Neural cell (in vitro differentiated cells): ENCODE measurements at regions not wholly inside any gene's neighbourhood (a gene's known extent, or its start where the extent isn't known, plus 50 kb on each side); places are given as distances from the start of the nearest gene placed in this dataset.
"Not testable (repeated sequence)": the region's sequence is repeated elsewhere in the genome, so short reads cannot be mapped to it uniquely, and the experiment has no call there.

Experiments used
- H2AFZ ChIP-seq: fragments of 200-600, 300-800 bp; sonication (generic), shearing (Covaris generic); 2 replicates; pipeline ENCODE4 v1.6.0; 2014; ENCODE audit warnings: low read depth, mild to moderate bottlenecking, antibody characterized with exemption, low read length, moderate library complexity
- H3F3A ChIP-seq: fragments of 200-600 bp; shearing (Covaris generic); 2 replicates; pipeline ENCODE4 v1.6.1; 2016; ENCODE audit warnings: mild to moderate bottlenecking, moderate library complexity, mixed read lengths, antibody characterized with exemption, low read length; ENCODE audit not compliant: insufficient read depth, poor library complexity, severe bottlenecking
- H3K27ac ChIP-seq: fragments of 200-600, 300-800 bp; sonication (generic), shearing (Covaris generic); 2 replicates; pipeline ENCODE4 v1.5.1; 2014; ENCODE audit warnings: mild to moderate bottlenecking, low read length, moderate library complexity
- H3K27me3 ChIP-seq: fragments of 300-800, 200-600 bp; sonication (generic), shearing (Covaris generic); 2 replicates; pipeline ENCODE4 v1.6.0; 2014; ENCODE audit warnings: mild to moderate bottlenecking, low read depth, low read length, moderate library complexity; ENCODE audit not compliant: insufficient read depth
- H3K36me3 ChIP-seq: fragments of 300-800, 200-600 bp; sonication (generic), shearing (Covaris generic); 2 replicates; pipeline ENCODE4 v1.5.1; 2014; ENCODE audit warnings: mild to moderate bottlenecking, antibody characterized with exemption, low read length, moderate library complexity; ENCODE audit not compliant: insufficient read depth
- H3K4me2 ChIP-seq: fragments of 300-800, 200-600 bp; sonication (generic), shearing (Covaris generic); 2 replicates; pipeline ENCODE4 v1.6.0; 2014; ENCODE audit warnings: mild to moderate bottlenecking, low read length
- H3K4me3 ChIP-seq: fragments of 300-800, 200-600 bp; sonication (generic), shearing (Covaris generic); 2 replicates; pipeline ENCODE4 v1.5.1; 2014; ENCODE audit warnings: mild to moderate bottlenecking, low read length, moderate library complexity
- H3K79me2 ChIP-seq: fragments of 200-600 bp; shearing (Covaris generic); replicated peaks from 2 replicates; pipeline ENCODE4 v1.6.0; 2014; ENCODE audit warnings: mild to moderate bottlenecking, low read length, moderate library complexity; ENCODE audit not compliant: insufficient read depth
- H3K9ac ChIP-seq: fragments of 300-800, 200-600 bp; sonication (generic), shearing (Covaris generic); 2 replicates; pipeline ENCODE4 v1.6.1; 2016; ENCODE audit warnings: mild to moderate bottlenecking, low read length, mixed read lengths
- H3K9me2 ChIP-seq: fragments of 200-600 bp; shearing (Covaris generic); 2 replicates; pipeline ENCODE4 v1.6.1; 2016; ENCODE audit warnings: mild to moderate bottlenecking, low read length, mixed read lengths; ENCODE audit not compliant: insufficient read depth
- H3K9me3 ChIP-seq: fragments of 200-600, 300-800 bp; sonication (generic), shearing (Covaris generic); 2 replicates; pipeline ENCODE4 v1.6.1; 2016; ENCODE audit warnings: mild to moderate bottlenecking, mixed run types, low read length, moderate library complexity, mixed read lengths
- H4K20me1 ChIP-seq: fragments of 200-600 bp; shearing (Covaris generic); 2 replicates; pipeline ENCODE4 v1.6.1; 2016; ENCODE audit warnings: mild to moderate bottlenecking, mixed run types; ENCODE audit not compliant: insufficient read depth
- EP300 ChIP-seq: fragments of 450-650 bp; conservative IDR thresholded peaks from 2 replicates; pipeline ENCODE4 v1.6.1; 2014; ENCODE audit warnings: antibody characterized with exemption, mild to moderate bottlenecking, moderate library complexity; ENCODE audit not compliant: poor library complexity, severe bottlenecking
- EZH2 ChIP-seq: fragments of 200-600, 300-800 bp; shearing (Covaris generic), sonication (generic); IDR thresholded peaks from 2 replicates; pipeline ENCODE4 v1.6.1; 2014; ENCODE audit warnings: antibody characterized with exemption, low read length, borderline replicate concordance, mild to moderate bottlenecking; ENCODE audit not compliant: insufficient read depth, poor library complexity, severe bottlenecking
- MXI1 ChIP-seq: fragments of 450-650 bp; conservative IDR thresholded peaks from 2 replicates; pipeline ENCODE4 v1.6.1; 2014; ENCODE audit warnings: antibody characterized with exemption, mild to moderate bottlenecking; ENCODE audit not compliant: poor library complexity, severe bottlenecking
- POLR2AphosphoS5 ChIP-seq: IDR thresholded peaks from 2 replicates; pipeline ENCODE4 v1.6.1; 2012
- RAD21 ChIP-seq: fragments of 450-650 bp; conservative IDR thresholded peaks from 2 replicates; pipeline ENCODE4 v1.6.1; 2014; ENCODE audit warnings: antibody characterized with exemption, mild to moderate bottlenecking, moderate library complexity
- SMC3 ChIP-seq: fragments of 450-650 bp; conservative IDR thresholded peaks from 2 replicates; pipeline ENCODE4 v1.6.1; 2014; ENCODE audit warnings: antibody characterized with exemption, mild to moderate bottlenecking, moderate library complexity; ENCODE audit not compliant: poor library complexity
- TAF1 ChIP-seq: IDR thresholded peaks from 2 replicates; pipeline ENCODE4 v1.6.1; 2012; ENCODE audit warnings: low read depth
- TF ChIP-seq, protein P1 (sequence below): fragments of 450-650 bp; IDR thresholded peaks from 2 replicates; pipeline ENCODE4 v1.5.1; 2014; ENCODE audit warnings: antibody characterized with exemption, mild to moderate bottlenecking, moderate library complexity; ENCODE audit not compliant: poor library complexity, severe bottlenecking
- TF ChIP-seq, protein P2 (sequence below): IDR thresholded peaks from 2 replicates; pipeline ENCODE4 v1.6.1; 2012; ENCODE audit warnings: borderline replicate concordance

DNA sequence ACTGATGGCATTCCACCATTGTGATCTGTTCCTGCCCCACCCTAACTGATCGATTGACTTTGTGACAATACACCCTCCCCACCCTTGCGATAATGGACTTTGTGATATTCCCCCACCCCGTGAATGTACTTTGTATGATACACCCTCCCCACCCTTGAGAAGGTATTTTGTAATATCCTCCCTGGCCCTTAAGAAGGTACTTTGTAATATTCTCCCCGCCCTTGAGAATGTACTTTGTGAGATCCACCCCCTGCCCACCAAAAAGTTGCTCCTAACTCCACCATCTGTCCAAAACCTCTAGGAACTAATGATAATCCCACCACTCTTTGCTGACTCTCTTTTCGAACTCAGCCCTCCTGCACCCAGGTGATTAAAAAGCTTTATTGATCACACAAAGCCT lies 214.5 kb upstream of the KIF2B start:
- not testable (repeated sequence) for H3K9me3 ChIP-seq, H2AFZ ChIP-seq, H3K4me2 ChIP-seq, H3K9ac ChIP-seq, H3K36me3 ChIP-seq, H3K79me2 ChIP-seq, H3F3A ChIP-seq, H3K9me2 ChIP-seq, H3K4me3 ChIP-seq, H3K27me3 ChIP-seq, H3K27ac ChIP-seq, H4K20me1 ChIP-seq

DNA sequence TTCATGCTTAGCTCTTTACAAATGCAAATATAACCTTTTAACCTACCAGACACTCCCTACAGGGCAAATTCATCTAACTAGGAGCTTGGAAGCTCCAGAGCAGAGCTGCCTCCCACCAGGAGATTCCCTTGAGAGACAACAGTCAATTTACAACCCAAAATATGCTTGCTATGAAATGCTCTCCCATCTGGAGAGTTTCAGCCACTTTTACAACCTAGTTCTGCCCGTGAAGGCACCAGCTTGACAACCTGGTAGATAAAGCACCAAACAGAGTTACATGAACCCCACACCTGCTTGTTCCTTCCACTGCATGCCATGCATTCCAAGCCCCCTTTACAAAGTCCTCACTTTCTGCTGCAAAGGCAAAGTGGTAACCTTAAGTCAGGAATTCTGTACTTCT lies 215.3 kb upstream of the KIF2B start:
- Histone ChIP-seq H3K4me3 (no peak overlapping the region), H3K9me3 (no peaks in the 10 kb centered on the region), H2AFZ (no peak overlapping the region), H3K9ac (no peak overlapping the region), H3K79me2 (no peaks in the 10 kb centered on the region), H3K9me2 (no peaks in the 10 kb centered on the region), H4K20me1 (no peaks in the 10 kb centered on the region), H3F3A (no peaks in the 10 kb centered on the region), H3K27me3 (no peaks in the 10 kb centered on the region), H3K4me2 (no peak overlapping the region), H3K36me3 (no peaks in the 10 kb centered on the region), H3K27ac (no peak overlapping the region)
- no peak for TF ChIP-seq SMC3
- TF ChIP-seq, protein P1, sequence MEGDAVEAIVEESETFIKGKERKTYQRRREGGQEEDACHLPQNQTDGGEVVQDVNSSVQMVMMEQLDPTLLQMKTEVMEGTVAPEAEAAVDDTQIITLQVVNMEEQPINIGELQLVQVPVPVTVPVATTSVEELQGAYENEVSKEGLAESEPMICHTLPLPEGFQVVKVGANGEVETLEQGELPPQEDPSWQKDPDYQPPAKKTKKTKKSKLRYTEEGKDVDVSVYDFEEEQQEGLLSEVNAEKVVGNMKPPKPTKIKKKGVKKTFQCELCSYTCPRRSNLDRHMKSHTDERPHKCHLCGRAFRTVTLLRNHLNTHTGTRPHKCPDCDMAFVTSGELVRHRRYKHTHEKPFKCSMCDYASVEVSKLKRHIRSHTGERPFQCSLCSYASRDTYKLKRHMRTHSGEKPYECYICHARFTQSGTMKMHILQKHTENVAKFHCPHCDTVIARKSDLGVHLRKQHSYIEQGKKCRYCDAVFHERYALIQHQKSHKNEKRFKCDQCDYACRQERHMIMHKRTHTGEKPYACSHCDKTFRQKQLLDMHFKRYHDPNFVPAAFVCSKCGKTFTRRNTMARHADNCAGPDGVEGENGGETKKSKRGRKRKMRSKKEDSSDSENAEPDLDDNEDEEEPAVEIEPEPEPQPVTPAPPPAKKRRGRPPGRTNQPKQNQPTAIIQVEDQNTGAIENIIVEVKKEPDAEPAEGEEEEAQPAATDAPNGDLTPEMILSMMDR = no peak
- TF ChIP-seq EZH2 = no peak
- no peak for TF ChIP-seq POLR2AphosphoS5
- TF ChIP-seq EP300 = no peak
- TF ChIP-seq TAF1 = no peak
- TF ChIP-seq, protein P2, sequence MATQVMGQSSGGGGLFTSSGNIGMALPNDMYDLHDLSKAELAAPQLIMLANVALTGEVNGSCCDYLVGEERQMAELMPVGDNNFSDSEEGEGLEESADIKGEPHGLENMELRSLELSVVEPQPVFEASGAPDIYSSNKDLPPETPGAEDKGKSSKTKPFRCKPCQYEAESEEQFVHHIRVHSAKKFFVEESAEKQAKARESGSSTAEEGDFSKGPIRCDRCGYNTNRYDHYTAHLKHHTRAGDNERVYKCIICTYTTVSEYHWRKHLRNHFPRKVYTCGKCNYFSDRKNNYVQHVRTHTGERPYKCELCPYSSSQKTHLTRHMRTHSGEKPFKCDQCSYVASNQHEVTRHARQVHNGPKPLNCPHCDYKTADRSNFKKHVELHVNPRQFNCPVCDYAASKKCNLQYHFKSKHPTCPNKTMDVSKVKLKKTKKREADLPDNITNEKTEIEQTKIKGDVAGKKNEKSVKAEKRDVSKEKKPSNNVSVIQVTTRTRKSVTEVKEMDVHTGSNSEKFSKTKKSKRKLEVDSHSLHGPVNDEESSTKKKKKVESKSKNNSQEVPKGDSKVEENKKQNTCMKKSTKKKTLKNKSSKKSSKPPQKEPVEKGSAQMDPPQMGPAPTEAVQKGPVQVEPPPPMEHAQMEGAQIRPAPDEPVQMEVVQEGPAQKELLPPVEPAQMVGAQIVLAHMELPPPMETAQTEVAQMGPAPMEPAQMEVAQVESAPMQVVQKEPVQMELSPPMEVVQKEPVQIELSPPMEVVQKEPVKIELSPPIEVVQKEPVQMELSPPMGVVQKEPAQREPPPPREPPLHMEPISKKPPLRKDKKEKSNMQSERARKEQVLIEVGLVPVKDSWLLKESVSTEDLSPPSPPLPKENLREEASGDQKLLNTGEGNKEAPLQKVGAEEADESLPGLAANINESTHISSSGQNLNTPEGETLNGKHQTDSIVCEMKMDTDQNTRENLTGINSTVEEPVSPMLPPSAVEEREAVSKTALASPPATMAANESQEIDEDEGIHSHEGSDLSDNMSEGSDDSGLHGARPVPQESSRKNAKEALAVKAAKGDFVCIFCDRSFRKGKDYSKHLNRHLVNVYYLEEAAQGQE = no peak
- no peak for TF ChIP-seq MXI1
- TF ChIP-seq RAD21 = no peak

DNA sequence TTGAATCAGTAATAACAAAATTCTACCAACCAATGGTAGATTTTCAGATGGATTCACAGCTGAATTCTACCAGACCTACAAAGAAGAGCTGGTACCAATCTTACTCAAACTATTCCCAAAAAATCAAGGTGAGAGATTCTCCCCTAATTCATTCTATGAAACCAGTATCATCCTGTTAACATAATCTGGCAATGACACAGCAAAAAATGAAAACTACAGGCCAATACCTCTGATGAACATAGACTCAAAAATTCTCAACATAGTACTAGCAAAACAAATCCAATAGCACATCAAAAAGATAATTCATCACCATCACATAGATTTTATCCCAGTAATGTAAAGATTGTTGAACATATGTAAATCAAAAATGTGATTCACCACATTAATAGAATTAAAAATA lies 234.4 kb upstream of the KIF2B start:
- TF ChIP-seq RAD21 (no peak), POLR2AphosphoS5 (no peak), MXI1 (no peak), EP300 (no peak), EZH2 (no peak)
- TF ChIP-seq, protein P1 = no peak
- TF ChIP-seq, protein P2 = no peak
- H3K79me2 ChIP-seq = no peaks in the 10 kb centered on the region

More for the DNA sequence above, 234.4 kb upstream of the KIF2B start:
- H3K9me3 ChIP-seq = no peaks in the 10 kb centered on the region
- no peaks in the 10 kb centered on the region for H3K27me3 ChIP-seq
- H3K4me3 ChIP-seq = no peak overlapping the region
- H3F3A ChIP-seq = no peaks in the 10 kb centered on the region
- H3K9me2 ChIP-seq = no peaks in the 10 kb centered on the region
- no peak overlapping the region for H3K27ac ChIP-seq
- no peak overlapping the region for H2AFZ ChIP-seq
- no peaks in the 10 kb centered on the region for H4K20me1 ChIP-seq
- H3K9ac ChIP-seq = no peak overlapping the region
- H3K4me2 ChIP-seq = no peak overlapping the region
- no peaks in the 10 kb centered on the region for H3K36me3 ChIP-seq
